Progenitor cell of endocrine pancreas (in vitro differentiated cells): ENCODE measurements at regions not wholly inside any gene's neighbourhood (a gene's known extent, or its start where the extent isn't known, plus 50 kb on each side); places are given as distances from the start of the nearest gene placed in this dataset.
"Not testable (repeated sequence)": the region's sequence is repeated elsewhere in the genome, so short reads cannot be mapped to it uniquely, and the experiment has no call there.

Experiments
- DNase-seq: peaks from one replicate; pipeline ENCODE4 v3.0.0; 2021; ENCODE audit warnings: low spot score; ENCODE audit not compliant: unreplicated experiment
- H3K27ac Mint-ChIP-seq: 2 replicates; pipeline ENCODE4 v1.8.0; 2021; ENCODE audit warnings: mild to moderate bottlenecking, moderate library complexity, mixed read lengths
- H3K27me3 Mint-ChIP-seq: 2 replicates; pipeline ENCODE4 v1.8.0; 2021; ENCODE audit warnings: mixed read lengths
- H3K36me3 Mint-ChIP-seq: 2 replicates; pipeline ENCODE4 v1.8.0; 2022; ENCODE audit warnings: mixed read lengths; ENCODE audit not compliant: insufficient read depth
- H3K4me1 Mint-ChIP-seq: 2 replicates; pipeline ENCODE4 v1.8.0; 2021; ENCODE audit warnings: low read depth, mixed read lengths
- H3K4me3 Mint-ChIP-seq: 2 replicates; pipeline ENCODE4 v1.8.0; 2021; ENCODE audit warnings: low read depth, mild to moderate bottlenecking, moderate library complexity, mixed read lengths
- H3K9me3 Mint-ChIP-seq: 2 replicates; pipeline ENCODE4 v1.8.0; 2021; ENCODE audit warnings: low read depth, mixed read lengths
- TF ChIP-seq, protein P1 (sequence below): fragments of 200-600 bp; sonication (generic); IDR thresholded peaks from one replicate; pipeline ENCODE4 v1.5.0; 2021; ENCODE audit warnings: antibody characterized with exemption, mild to moderate bottlenecking; ENCODE audit not compliant: unreplicated experiment

DNA sequence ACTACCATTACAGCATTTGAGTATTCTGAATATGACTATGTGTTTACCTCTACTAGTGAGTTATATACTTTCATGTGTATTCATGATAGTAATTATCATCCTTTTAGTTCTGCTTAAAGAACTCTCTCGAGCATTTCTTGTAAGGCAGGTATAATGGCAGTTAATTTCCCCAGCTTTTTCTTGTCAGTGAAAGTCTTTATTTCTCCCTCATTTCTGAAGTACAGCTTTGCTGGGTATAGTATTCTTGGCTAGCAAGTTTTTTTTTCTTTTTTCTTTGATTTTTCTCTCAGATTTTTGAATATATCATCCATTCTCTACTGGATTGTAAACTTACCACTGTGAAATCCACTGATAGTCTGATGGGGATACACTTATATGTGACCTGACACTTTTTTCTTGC lies 165.9 kb upstream of the ARHGAP5 start:
- TF ChIP-seq, protein P1, sequence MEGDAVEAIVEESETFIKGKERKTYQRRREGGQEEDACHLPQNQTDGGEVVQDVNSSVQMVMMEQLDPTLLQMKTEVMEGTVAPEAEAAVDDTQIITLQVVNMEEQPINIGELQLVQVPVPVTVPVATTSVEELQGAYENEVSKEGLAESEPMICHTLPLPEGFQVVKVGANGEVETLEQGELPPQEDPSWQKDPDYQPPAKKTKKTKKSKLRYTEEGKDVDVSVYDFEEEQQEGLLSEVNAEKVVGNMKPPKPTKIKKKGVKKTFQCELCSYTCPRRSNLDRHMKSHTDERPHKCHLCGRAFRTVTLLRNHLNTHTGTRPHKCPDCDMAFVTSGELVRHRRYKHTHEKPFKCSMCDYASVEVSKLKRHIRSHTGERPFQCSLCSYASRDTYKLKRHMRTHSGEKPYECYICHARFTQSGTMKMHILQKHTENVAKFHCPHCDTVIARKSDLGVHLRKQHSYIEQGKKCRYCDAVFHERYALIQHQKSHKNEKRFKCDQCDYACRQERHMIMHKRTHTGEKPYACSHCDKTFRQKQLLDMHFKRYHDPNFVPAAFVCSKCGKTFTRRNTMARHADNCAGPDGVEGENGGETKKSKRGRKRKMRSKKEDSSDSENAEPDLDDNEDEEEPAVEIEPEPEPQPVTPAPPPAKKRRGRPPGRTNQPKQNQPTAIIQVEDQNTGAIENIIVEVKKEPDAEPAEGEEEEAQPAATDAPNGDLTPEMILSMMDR: no peak
- no peak for DNase-seq
- Mint-ChIP-seq H3K9me3 (peaks cover 17% of the 10 kb centered on the region), H3K4me3 (no peak overlapping the region), H3K36me3 (peaks cover 1% of the 10 kb centered on the region), H3K27ac (no peak overlapping the region), H3K27me3 (no peaks in the 10 kb centered on the region), H3K4me1 (no peaks in the 10 kb centered on the region)

GRCh38 chr14:31913370-31913769 lies 163.7 kb upstream of the ARHGAP5 start:
- H3K4me1 Mint-ChIP-seq: no peaks in the 10 kb centered on the region
- H3K9me3 Mint-ChIP-seq: peaks cover 17% of the 10 kb centered on the region
- no peak overlapping the region for H3K4me3 Mint-ChIP-seq
- no peak for DNase-seq
- H3K36me3 Mint-ChIP-seq: peaks cover 1% of the 10 kb centered on the region
- TF ChIP-seq, protein P1: no peak
- no peak overlapping the region for H3K27ac Mint-ChIP-seq
- no peaks in the 10 kb centered on the region for H3K27me3 Mint-ChIP-seq

DNA sequence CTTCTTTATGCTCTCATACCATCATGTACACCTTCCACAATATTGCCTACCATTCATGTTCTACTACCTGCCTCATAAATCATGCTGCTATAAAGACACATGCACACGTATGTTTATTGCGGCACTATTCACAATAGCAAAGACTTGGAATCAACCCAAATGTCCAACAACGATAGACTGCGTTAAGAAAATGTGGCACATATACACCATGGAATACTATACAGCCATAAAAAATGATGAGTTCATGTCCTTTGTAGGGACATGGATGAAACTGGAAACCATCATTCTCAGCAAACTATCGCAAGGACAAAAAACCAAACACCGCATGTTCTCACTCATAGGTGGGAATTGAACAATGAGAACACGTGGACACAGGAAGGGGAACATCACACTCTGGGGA lies 158.8 kb upstream of the ARHGAP5 start:
- H3K9me3 Mint-ChIP-seq, DNase-seq, H3K4me1 Mint-ChIP-seq, H3K27ac Mint-ChIP-seq, H3K4me3 Mint-ChIP-seq, H3K27me3 Mint-ChIP-seq, H3K36me3 Mint-ChIP-seq: not testable (repeated sequence)

DNA sequence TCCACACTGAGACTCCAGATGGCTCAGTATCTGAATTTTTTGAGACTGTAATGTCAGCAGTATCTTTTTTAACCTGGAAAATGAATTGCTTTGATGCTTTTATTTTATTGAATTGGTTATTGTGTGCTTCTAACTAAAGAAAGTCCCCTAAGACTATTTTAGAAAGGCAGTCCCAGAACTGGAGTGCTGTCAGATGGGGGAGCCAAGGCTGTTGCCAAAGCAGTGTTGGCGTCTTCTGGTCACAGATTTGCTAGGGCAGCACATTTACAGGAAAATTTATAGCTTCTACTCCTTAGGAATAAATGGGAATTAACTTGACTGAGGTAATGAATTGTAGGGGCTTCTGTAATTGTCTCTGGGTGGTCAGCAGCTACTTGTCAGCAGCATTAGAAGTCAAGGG lies 157.1 kb upstream of the ARHGAP5 start:
- Mint-ChIP-seq H3K9me3 (no peaks in the 10 kb centered on the region), H3K27me3 (no peaks in the 10 kb centered on the region), H3K4me1 (no peaks in the 10 kb centered on the region), H3K27ac (no peak overlapping the region), H3K36me3 (no peaks in the 10 kb centered on the region), H3K4me3 (no peak overlapping the region)
- DNase-seq: no peak
- TF ChIP-seq, protein P1: no peak

- Mint-ChIP-seq H3K4me1 (no peaks in the 10 kb centered on the region), H3K27ac (no peak overlapping the region), H3K4me3 (no peak overlapping the region), H3K27me3 (no peaks in the 10 kb centered on the region), H3K36me3 (no peaks in the 10 kb centered on the region), H3K9me3 (no peaks in the 10 kb centered on the region)
- TF ChIP-seq, protein P1: no peak
- DNase-seq: no peak
Observed at GRCh38 chr14:31920989-31921650, 156.0 kb upstream of the ARHGAP5 start.

DNA sequence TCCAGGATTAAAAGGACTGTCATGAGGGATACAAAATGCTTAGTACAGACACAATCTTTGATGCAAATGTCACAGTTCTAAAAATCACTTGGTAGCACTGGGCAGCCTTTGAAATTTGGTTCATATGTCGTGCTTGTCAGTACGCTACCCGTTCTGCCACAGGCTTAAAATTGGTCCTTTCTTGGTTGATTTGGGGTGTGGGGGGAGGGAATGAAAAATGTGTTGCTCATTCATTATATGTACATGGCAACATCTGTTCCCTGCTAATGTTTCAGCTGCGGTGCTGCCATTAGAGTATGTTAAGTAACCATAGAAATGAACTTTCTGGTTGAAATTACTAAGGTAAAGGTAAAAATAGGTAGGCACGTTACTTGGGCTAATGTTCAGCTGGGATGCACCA lies 155.4 kb upstream of the ARHGAP5 start:
- Mint-ChIP-seq H3K27me3 (no peaks in the 10 kb centered on the region), H3K27ac (no peak overlapping the region), H3K9me3 (no peaks in the 10 kb centered on the region), H3K4me1 (peaks cover 1% of the 10 kb centered on the region), H3K4me3 (no peak overlapping the region), H3K36me3 (no peaks in the 10 kb centered on the region)
- DNase-seq: no peak
- TF ChIP-seq, protein P1: no peak
